GM18867 (cell line): ENCODE measurements at regions not wholly inside any gene's neighbourhood (a gene's known extent, or its start where the extent isn't known, plus 50 kb on each side); places are given as distances from the start of the nearest gene placed in this dataset.
"Not testable (repeated sequence)": the region's sequence is repeated elsewhere in the genome, so short reads cannot be mapped to it uniquely, and the experiment has no call there.

Experiments used
- ATAC-seq: cut with Tn5 transposase; IDR thresholded peaks from one replicate; pipeline ENCODE4 v1.9.1; 2021; ENCODE audit warnings: mild to moderate bottlenecking, moderate library complexity; ENCODE audit not compliant: unreplicated experiment

DNA sequence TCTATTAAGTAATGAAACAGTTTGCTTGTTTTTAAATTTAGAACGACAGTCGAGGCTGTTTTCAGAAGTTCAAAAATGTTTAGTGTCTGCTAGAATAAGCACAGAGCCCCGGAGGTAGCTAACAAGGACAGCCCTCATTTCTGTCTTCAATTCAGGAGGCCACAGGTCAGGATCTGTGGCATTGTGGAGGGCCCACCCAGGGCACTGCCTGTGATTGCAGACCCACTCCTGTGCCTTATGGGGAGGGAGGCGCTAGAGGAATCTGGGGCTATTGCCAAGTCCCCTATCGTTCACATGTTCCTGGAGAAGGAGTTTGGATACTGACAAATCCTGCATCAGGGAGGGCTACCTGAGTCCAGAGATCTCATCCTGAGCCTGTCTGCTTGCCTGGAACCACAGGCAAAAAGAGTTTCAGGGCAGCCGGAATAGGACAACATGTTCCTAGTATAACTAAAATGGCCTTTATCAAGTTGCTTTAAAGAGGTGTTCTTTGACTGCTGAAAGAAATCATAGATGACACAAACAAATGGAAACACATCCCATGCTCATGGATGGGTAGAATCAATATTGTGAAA is 141.5 kb upstream of the ROPN1 start:
- no peak for ATAC-seq

DNA sequence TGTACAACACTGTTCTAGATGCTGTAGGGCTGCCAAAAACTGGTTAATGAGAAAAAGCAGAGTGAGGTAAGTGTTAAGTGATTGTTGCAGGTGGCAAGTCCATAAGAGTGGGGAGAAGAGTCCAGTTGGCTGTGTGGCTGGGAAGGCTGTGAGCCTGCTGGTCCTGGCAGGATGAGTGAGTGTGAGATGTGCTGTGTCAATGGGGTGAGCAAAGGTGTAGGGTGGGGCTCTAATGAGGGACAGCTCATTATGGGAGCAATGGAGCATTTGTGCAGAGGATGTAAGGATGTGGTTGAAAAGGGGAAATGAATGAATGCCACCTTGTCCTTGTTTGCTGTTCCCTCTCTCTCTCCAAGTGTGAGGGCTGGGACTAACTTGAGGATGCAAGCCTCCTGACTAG is 145.3 kb upstream of the ROPN1 start:
- ATAC-seq = no peak

DNA sequence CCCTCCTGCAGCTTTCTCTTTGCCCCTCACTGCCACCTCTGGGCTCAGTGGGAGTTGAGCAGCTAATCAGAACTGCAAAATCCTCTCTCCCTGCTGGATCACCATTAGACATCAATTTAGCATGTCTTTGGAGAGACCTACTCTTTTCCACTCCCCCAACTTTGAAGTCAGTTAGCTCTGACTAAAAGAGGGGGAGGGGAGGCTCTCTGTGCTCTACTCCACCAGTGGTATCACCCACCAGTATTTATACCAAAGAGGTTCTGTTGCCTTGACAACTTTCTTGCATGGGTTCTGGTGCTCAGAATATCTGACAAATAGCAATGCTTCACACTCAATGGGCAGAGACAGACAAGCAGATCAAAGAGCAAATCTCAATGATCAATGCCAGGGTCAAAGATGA is 146.2 kb upstream of the ROPN1 start:
- no peak for ATAC-seq

DNA sequence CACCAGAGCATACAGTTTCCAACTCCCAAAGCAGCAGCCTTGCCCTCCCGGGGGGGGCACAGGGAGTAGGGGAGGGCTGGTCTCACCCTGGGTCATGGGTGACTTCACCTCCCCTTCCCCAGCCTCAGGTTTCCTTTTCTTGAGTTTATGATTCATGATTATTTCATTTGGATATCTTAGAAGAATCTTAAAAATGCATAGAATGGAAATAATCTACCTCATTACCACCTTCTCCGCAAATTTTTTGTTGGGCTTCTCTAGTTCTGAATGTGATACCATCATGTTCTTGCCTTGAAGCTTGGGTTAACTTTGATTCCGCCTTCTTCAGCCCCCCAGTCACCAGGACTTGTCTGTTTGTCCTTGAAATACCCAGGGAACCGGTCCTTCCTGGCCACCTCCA is 148.8 kb upstream of the ROPN1 start:
- ATAC-seq = no peak

DNA sequence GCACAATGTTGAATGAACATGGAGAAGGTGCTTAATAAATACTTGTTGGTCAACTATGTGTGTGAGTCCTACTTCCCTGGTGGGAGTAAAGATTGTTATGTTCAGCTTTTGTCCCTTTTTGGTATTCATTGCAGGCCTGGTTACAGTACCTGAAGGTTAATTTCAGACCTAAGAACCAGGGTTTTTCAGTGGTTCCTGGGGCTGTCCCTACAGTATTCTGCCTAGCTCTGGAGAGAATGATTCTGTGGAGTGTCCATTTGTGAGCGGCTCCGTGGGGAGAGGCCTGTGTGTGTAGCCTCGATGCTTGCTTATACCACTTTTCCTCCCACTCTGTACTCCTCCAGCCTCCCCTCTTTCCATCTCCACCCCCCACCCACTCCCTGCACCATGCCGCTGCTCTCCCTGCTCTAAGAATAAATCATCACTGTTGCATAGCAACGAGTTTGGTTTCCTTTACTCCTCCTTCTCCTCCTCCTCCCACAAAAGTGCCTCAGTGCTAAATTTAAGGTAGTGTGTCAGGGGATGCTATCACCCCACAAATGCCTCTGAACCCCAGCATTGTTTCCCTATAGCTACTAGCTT is 150.6 kb upstream of the ROPN1 start:
- ATAC-seq = no peak

DNA sequence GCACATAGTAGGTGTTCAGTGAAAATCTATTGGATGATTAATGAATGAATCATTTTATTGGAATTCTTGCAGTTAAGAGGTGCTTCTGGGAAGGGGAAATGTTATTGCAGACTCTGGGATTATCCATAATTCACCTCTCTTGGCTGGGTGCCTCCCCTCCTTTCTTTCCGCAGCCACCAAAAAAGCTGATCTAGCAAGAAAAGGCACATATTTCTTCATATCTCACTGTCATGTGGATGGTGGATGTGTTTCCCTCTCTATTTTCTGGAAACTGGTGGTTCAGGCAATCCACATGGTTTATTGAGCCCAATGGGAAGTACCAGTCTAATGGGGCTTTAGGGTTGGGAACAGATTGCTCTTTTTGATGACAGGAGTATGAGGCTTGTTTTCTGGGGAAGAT is 151.1 kb upstream of the ROPN1 start:
- ATAC-seq = no peak

DNA sequence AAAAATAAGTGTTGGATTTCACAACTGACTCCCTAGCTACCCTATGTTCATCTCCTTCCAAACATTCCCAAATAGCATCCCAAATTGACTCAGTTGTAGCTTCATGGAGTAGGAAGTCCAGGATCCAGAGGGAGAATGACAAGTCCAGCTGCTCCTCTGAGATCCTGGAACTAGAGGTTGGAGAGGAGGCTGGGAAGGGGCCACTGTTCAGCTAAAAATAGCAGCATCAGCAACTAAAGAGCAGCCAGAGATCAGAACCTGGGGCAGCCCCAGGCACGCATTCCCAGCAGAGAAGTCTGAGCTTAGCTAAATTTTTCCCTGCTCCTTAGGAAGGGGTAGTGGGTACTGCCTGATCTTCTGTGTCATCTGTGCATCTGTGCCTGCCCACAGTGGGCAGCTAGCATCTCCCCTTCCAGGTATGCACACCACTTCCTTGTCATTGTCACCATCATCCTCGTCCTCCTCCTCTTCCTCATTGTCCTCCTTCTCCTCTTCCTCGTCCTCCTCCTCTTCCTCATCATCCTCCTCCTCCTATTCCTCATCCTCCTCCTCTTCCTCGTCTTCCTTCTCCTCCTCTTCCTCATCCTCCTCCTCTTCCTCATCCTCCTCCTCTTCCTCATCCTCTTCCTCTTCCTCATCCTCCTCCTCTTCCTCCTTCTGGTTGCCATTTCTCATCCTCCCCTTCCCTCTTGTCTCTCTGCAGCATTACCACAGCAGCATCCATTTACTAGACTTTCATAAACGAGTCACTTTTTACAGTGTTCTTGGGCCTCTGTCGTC is 152.3 kb upstream of the ROPN1 start:
- ATAC-seq = no peak

DNA sequence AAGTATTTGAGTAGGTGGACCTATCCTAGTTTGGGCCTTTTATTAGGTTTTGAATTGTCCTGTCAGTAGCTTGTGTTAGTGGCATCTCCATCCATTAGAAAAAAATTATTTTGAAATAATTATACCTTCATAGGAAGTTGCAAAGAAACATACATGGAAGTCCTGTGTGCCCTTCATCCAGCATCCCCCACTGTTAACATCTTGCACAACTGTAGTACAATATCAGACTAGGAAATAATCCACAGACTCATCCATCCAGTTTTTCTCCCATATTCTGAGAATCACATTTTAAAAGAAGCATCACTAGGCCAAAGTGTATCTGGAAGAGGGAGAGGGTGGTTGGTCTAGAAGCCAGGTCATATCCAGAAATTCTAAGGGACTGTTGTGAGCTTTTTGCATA is 155.5 kb upstream of the ROPN1 start:
- ATAC-seq = no peak

DNA sequence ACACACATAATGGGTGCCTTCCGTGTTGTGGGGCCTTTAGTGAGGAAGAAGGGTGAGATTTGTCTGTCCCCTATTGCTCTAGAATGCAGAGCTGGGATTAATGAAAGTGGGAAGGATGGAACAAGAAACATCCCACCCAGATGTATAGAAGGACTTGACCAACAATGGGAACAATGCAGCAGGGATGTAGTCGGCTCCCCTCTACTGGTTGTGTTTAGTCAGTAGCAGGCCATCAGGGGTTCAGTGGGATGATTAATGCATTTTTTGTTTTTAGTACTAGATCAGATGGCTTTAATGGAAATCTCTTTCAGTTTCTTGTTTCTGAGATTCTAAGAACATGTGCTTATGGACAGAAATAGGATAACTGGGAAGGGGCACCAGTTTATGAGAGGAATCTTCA is 156.0 kb upstream of the ROPN1 start:
- ATAC-seq = no peak

DNA sequence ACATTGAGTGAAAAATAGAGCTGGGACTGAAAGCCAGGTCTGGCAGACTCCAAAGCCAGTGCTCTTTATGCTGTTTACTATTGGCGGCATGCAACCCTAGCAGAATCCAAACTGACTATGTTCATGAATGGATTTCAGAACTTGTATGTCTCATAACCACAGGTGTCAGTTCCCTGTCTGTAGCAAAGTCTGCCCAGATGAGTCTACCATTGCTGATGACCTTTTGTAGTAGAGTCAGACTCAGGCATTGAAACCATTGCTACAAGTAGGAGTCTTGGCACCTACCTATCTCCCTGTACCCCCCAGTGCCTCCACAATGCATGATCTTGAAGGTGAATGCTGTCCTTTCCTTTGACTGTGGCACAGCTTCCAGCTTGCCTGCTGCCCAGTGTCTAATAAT is 157.2 kb upstream of the ROPN1 start:
- no peak for ATAC-seq

DNA sequence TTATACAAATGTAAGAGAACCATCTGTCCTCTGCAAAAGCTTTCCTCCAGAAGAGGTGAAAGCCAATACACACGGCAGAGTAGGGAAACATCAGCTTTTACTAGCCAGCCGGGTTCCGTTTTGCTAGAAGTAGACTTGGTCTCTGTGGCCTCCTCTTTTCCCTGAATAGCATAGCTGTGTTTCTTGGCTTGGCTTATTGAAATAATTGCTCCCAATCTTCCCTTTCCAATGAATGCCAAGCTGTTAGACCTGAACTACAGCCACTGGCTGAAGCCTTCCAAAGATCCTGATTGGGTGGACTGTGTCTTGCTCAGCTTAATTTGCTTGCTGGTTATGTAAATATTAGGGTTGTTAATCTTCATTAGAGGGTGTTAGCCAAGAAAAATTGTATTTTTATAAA is 157.8 kb upstream of the ROPN1 start:
- ATAC-seq = no peak

DNA sequence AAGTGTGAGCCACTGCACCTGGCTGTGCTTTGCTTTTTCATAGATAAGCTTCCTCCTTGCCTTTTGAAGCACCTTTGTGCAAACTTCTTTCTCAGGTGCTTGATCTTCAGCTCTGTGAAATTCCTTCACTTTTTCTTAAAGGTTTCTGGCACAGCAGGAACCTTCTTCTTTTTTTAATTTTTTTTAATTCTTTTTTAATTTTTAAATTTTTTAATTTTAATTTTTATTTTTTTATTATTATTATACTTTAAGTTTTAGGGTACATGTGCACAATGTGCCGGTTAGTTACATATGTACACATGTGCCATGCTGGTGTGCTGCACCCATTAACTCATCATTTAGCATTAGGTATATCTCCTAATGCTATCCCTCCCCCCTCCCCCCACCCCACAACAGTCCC is 161.0 kb upstream of the ROPN1 start:
- ATAC-seq = not testable (repeated sequence)

DNA sequence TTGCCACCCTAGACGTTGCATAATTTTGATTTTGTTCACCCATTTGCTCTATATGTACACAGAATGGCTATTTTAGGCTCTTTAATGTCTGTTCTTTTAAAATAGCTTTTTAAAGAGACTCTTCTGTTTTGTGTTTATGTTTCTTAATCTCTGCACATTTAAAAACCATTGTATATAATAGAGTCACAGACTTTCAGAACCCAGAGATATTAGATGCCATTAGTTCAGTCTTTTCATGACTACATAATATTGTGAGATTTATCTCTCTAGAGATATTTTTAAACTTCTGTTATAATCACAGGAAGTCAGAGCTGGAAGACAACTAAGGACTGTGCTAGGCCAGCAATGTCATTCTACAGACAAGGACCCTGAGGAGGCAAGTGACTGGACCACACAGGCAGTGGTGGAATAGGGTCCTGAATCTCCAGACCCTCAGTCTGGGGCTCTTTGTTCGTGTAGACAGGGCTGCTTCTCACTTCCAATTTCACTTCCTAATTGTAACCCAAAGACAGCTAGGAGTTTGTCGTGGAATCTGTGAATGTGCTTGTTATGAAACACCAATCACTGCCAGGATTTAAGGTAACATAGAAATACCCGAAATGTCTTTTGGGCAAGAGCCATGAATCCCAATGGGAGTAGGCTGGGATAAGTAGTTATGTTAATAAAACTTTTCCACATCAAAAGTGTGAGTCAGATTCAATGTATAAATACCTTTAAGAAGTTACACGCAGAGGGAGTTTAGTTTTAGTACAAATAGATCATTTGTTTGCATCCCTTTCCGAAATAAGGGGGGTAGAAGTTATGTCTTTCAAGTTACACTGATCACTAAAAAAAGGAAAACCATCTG is 165.2 kb upstream of the ROPN1 start:
- no peak for ATAC-seq

DNA sequence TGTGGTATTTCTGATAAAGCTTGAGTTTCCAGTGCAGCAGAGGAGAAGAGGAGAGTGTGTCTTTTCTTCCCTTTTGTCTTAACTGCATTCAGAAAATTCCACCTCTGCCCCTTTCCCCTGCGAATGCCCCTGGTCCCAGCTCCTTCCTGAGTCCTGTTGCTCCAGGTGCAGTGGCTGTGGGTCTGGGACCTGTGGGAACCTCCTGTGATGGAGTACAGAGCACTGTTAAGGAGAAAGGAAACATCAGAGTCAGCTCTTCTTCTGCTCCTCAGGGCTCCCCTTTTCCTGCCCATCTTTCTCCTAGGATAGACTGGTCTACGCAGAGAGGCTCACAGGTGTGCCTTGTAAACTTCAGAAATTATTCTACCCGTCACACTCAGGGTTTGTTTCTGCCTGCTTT is 165.8 kb upstream of the ROPN1 start:
- no peak for ATAC-seq

DNA sequence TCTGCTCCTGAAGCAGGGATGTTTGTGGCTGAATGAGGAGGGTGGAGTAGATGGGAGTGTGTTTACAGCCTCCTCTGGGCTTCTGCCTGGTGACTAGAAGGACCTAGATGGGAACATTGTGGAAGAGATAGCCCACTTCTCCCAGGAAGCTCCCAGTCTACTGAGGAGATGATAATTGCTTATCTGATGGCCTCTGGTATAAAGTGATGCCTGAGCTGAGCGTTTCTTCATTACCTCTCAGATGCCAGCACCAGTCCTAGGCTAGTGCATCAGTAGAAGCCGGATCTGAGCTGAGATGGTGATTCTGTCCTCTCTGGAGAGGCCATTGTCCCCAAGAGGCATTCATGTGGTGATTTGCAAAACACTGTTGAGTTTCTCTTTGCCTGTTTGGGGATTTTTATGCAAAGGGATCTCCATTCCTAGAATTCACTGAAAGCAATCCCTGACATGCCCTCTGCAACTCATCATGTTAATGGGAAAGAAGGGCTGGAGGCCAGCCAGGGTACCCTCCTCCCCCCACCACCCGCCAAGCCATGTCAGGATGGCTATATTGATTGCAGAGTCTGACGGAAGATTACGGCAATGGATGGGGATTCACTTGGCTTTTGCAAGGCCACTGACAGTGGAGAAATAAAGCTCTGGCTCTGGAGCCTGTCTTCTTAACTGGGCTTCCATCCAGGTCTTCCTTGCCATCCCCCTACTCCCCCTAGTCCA is 166.4 kb upstream of the ROPN1 start:
- ATAC-seq = no peak

DNA sequence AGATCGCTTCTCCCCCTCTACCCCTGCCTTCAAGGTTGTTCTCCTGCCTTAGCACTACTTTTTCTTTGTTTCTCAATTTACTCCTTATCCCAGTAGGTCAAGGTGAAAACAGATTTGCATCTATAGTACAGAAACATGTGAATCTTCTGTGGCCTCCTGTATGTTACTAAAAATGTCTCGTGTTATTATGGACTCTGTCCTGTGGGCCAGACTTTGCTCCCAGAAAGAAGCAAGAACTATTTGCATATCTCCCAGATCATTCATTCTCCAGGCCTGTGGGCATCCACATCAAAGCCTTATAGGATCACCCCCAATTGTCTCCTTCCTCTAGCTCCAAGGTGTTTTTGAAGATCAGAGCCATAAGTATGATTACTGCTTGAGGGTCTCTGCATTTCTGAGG is 169.5 kb upstream of the ROPN1 start:
- ATAC-seq = no peak

DNA sequence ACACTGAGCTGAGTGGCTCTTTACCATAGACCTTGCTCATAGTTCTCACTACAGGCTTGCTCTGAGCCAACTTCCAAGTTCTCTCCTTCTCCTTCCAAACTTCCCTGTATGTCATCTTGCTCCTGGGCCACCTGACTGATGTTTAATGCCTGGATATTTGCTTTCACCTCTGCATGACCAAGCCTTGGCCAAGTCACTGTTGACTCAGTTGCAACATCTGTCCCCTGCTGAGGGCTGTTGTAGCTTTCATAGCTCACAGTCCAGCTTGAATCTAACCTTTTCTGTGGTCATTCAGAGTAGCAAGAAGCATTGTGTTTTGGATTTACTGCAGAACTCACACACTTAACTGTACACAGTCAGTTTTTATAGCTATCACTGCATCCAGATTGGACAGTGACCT is 171.8 kb upstream of the ROPN1 start:
- ATAC-seq = no peak

DNA sequence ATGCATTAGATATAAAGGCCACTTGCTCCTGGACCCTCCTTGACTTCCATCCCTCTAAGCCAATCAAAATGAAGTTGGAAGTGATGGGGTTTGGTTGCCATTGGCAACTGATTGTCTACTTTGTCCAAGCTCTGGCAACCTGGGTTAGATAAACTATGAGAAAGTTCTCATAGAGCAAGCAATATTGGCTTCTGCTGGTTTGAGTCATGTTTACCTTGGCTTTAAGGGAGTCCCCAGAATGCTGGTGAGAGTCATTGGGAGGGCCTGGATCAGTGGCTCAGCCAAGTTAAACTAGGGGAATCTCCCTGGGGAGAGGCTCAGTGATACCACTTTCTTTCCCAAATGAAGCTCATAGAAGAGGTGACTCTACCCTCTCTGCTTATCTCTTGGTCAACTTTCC is 176.3 kb upstream of the ROPN1 start:
- ATAC-seq = no peak

DNA sequence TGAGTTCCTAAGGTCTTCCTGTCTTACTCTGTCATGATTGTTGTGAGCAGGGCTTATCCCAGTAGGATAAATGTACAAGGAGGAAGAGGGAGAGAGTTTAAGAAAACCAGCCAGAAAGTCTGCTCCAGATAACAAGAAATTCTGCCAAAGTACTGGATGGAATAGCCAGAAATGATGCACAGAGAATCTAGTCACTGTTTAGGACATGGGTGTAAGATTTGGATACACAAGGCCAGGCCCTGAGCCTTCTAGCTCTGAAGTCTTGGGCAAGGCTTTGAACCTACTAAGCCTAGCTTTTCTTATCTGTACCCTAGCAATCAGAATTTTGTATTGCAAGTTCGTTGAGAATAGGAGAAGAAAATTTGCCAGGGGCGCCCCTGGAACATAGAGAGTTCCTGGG is 180.4 kb upstream of the ROPN1 start:
- ATAC-seq = no peak

DNA sequence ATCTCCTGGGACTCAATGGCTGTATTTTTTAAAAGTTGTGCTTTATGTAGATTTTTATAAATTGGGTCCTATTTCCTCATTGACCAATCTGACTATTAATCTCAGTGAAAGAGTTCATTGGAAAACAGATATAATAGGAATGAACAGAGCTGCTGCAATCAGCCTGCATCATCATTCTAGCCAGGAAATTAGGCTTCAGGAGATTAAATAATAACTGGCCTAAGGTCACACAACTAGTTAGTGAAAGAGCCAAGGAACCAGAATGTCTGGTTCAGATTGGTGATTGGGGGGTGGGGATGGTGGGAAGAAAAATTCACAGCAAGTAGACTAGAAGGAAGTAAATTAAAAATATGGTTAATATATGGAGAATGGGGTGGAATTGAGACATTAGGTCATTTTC is 180.9 kb upstream of the ROPN1 start:
- ATAC-seq = no peak

DNA sequence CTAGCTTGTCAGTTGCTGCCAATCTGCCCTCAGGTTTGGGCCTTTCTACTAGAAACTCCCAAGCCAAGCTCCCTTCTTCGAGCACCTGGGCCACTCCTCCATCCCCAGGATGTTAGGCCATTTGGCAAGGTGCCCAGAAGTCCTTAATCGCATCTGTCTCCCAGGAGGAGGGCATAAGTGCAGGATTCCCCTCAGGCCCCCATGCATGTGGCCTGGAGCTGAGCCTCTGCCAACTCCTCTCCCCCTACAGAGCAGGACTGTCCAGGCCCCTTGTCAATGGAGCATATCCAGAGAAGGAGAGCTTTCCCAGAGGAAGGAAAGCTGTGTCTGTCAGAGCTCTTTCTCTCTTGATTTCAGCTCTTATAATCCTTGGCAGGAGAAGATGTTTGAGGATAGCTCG is 182.6 kb upstream of the ROPN1 start:
- ATAC-seq = no peak
